ENCODE measurements at regions not wholly inside any gene's neighbourhood (a gene's known extent, or its start where the extent isn't known, plus 50 kb on each side); places are given as distances from the start of the nearest gene placed in this dataset.
"Not testable (repeated sequence)": the region's sequence is repeated elsewhere in the genome, so short reads cannot be mapped to it uniquely, and the experiment has no call there.

GRCh38 chr13:76286178-76286577, 600.0 kb downstream of the KCTD12 start:
- no peak for DNase-seq (ENCODE audit: low read depth)

- no peak for DNase-seq (ENCODE audit: low read depth)
These were observed 600.7 kb downstream of the KCTD12 start for GRCh38 chr13:76285463-76285862.

- not testable (repeated sequence) for DNase-seq (ENCODE audit: low read depth)
These were observed 606.4 kb downstream of the KCTD12 start for GRCh38 chr13:76279766-76280165.

GRCh38 chr13:76271728-76272232, 614.4 kb downstream of the KCTD12 start:
- DNase-seq (ENCODE audit: low read depth) = no peak

- DNase-seq (ENCODE audit: low read depth) = not testable (repeated sequence)
These were observed 617.9 kb downstream of the KCTD12 start for GRCh38 chr13:76268307-76268706.

GRCh38 chr13:76267216-76267615, 619.0 kb downstream of the KCTD12 start:
- no peak for DNase-seq (ENCODE audit: low read depth)

GRCh38 chr13:76266561-76266960, 619.6 kb downstream of the KCTD12 start:
- no peak for DNase-seq (ENCODE audit: low read depth)

GRCh38 chr13:76250211-76250610, 614.1 kb downstream of the LMO7 start:
- no peak for DNase-seq (ENCODE audit: low read depth)

- no peak for DNase-seq (ENCODE audit: low read depth)
These were observed 609.8 kb downstream of the LMO7 start for GRCh38 chr13:76245920-76246319.

GRCh38 chr13:76245211-76245610, 609.1 kb downstream of the LMO7 start:
- no peak for DNase-seq (ENCODE audit: low read depth)

GRCh38 chr13:76243120-76243519, 607.0 kb downstream of the LMO7 start:
- not testable (repeated sequence) for DNase-seq (ENCODE audit: low read depth)

- no peak for DNase-seq (ENCODE audit: low read depth)
These were observed 603.0 kb downstream of the LMO7 start for GRCh38 chr13:76239031-76239680.

GRCh38 chr13:76231522-76232167, 595.5 kb downstream of the LMO7 start:
- DNase-seq (ENCODE audit: low read depth) = no peak

GRCh38 chr13:76229281-76229680, 593.2 kb downstream of the LMO7 start:
- no peak for DNase-seq (ENCODE audit: low read depth)

- DNase-seq (ENCODE audit: low read depth) = no peak
These were observed 590.8 kb downstream of the LMO7 start for GRCh38 chr13:76226941-76227340.

GRCh38 chr13:76225815-76226489, 589.8 kb downstream of the LMO7 start:
- DNase-seq (ENCODE audit: low read depth) = no peak

GRCh38 chr13:76223999-76224398, 587.9 kb downstream of the LMO7 start:
- DNase-seq (ENCODE audit: low read depth) = no peak

GRCh38 chr13:76223565-76223964, 587.4 kb downstream of the LMO7 start:
- no peak for DNase-seq (ENCODE audit: low read depth)

GRCh38 chr13:76222511-76222910, 586.4 kb downstream of the LMO7 start:
- no peak for DNase-seq (ENCODE audit: low read depth)

GRCh38 chr13:76216729-76217128, 580.6 kb downstream of the LMO7 start:
- no peak for DNase-seq (ENCODE audit: low read depth)

- no peak for DNase-seq (ENCODE audit: low read depth)
These were observed 577.9 kb downstream of the LMO7 start for GRCh38 chr13:76214001-76214400.

- no peak for DNase-seq (ENCODE audit: low read depth)
These were observed 577.3 kb downstream of the LMO7 start for GRCh38 chr13:76213423-76213904.

- no peak for DNase-seq (ENCODE audit: low read depth)
These were observed 574.1 kb downstream of the LMO7 start for GRCh38 chr13:76210262-76210661.
